ENCODE measurements at regions not wholly inside any gene's neighbourhood (a gene's known extent, or its start where the extent isn't known, plus 50 kb on each side); places are given as distances from the start of the nearest gene placed in this dataset.

- no peak overlapping the region for H3K4me3 ChIP-seq (ENCODE audit: insufficient read depth, low read length)
- no peak for DNase-seq (ENCODE audit: insufficient read length, low spot score, missing footprints)
- H3K27me3 ChIP-seq (ENCODE audit: insufficient read depth, low read length): no peaks in the 10 kb centered on the region
- no peaks in the 10 kb centered on the region for H3K79me2 ChIP-seq (ENCODE audit: insufficient read depth, low read length)
- H3K9me3 ChIP-seq (ENCODE audit: low read depth, low read length): no peaks in the 10 kb centered on the region
- no peak overlapping the region for H3K27ac ChIP-seq (ENCODE audit: low read depth, low read length)
- TF ChIP-seq, protein P1, sequence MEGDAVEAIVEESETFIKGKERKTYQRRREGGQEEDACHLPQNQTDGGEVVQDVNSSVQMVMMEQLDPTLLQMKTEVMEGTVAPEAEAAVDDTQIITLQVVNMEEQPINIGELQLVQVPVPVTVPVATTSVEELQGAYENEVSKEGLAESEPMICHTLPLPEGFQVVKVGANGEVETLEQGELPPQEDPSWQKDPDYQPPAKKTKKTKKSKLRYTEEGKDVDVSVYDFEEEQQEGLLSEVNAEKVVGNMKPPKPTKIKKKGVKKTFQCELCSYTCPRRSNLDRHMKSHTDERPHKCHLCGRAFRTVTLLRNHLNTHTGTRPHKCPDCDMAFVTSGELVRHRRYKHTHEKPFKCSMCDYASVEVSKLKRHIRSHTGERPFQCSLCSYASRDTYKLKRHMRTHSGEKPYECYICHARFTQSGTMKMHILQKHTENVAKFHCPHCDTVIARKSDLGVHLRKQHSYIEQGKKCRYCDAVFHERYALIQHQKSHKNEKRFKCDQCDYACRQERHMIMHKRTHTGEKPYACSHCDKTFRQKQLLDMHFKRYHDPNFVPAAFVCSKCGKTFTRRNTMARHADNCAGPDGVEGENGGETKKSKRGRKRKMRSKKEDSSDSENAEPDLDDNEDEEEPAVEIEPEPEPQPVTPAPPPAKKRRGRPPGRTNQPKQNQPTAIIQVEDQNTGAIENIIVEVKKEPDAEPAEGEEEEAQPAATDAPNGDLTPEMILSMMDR (IDR thresholded peaks at IDR 0.05; ENCODE audit: extremely low read depth, low read depth, low read length): no peak
- no peak overlapping the region for H2AFZ ChIP-seq (ENCODE audit: low read length)
- no peaks in the 10 kb centered on the region for H3K4me1 ChIP-seq (ENCODE audit: insufficient read depth, low read length)
- H4K20me1 ChIP-seq (ENCODE audit: insufficient read depth, low read length): no peaks in the 10 kb centered on the region
- H3K4me2 ChIP-seq (ENCODE audit: insufficient read depth, low read length): no peak overlapping the region
- H3K36me3 ChIP-seq (ENCODE audit: insufficient read depth, low read length): no peaks in the 10 kb centered on the region
Observed at GRCh38 chr1:194309269-194309668, 1122.9 kb upstream of the B3GALT2 start.

- Histone ChIP-seq H3K4me1 (ENCODE audit: insufficient read depth, low read length) (no peaks in the 10 kb centered on the region), H3K9me3 (ENCODE audit: low read depth, low read length) (no peaks in the 10 kb centered on the region), H2AFZ (ENCODE audit: low read length) (no peak overlapping the region), H3K27ac (ENCODE audit: low read depth, low read length) (no peak overlapping the region), H3K36me3 (ENCODE audit: insufficient read depth, low read length) (no peaks in the 10 kb centered on the region), H3K4me2 (ENCODE audit: insufficient read depth, low read length) (no peak overlapping the region), H3K79me2 (ENCODE audit: insufficient read depth, low read length) (no peaks in the 10 kb centered on the region), H3K4me3 (ENCODE audit: insufficient read depth, low read length) (no peak overlapping the region), H4K20me1 (ENCODE audit: insufficient read depth, low read length) (no peaks in the 10 kb centered on the region), H3K27me3 (ENCODE audit: insufficient read depth, low read length) (no peaks in the 10 kb centered on the region)
- DNase-seq (ENCODE audit: insufficient read length, low spot score, missing footprints): no peak
- TF ChIP-seq, protein P1 (IDR thresholded peaks at IDR 0.05; ENCODE audit: extremely low read depth, low read depth, low read length): no peak
Observed at GRCh38 chr1:194300776-194301175, 1114.4 kb upstream of the B3GALT2 start.

DNA sequence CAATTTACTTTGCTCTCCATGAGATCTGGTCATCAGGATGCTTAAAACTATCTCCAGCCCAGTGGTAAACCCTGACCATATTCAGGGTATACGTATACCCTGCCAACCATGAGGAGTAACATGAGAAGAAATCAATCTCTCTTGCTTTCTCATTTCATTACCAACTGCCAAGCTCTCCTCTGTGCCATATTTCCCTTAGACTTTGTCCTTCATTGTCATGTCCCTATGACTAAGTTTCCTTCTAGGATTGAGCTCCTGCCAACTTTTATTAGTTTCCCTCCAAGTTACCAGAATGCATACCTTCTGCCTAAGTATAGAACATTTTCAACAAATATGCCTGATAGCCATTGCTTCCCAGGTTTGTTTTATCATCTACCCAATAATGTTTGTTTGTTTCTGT, 1113.9 kb upstream of the B3GALT2 start:
- H3K27me3 ChIP-seq (ENCODE audit: insufficient read depth, low read length): no peaks in the 10 kb centered on the region
- no peaks in the 10 kb centered on the region for H3K36me3 ChIP-seq (ENCODE audit: insufficient read depth, low read length)
- H3K4me1 ChIP-seq (ENCODE audit: insufficient read depth, low read length): no peaks in the 10 kb centered on the region
- no peaks in the 10 kb centered on the region for H3K9me3 ChIP-seq (ENCODE audit: low read depth, low read length)
- H4K20me1 ChIP-seq (ENCODE audit: insufficient read depth, low read length): no peaks in the 10 kb centered on the region
- H3K4me3 ChIP-seq (ENCODE audit: insufficient read depth, low read length): no peak overlapping the region
- H2AFZ ChIP-seq (ENCODE audit: low read length): no peak overlapping the region
- no peak for DNase-seq (ENCODE audit: insufficient read length, low spot score, missing footprints)
- H3K27ac ChIP-seq (ENCODE audit: low read depth, low read length): no peak overlapping the region
- H3K4me2 ChIP-seq (ENCODE audit: insufficient read depth, low read length): no peak overlapping the region
- H3K79me2 ChIP-seq (ENCODE audit: insufficient read depth, low read length): no peaks in the 10 kb centered on the region
- TF ChIP-seq, protein P1 (IDR thresholded peaks at IDR 0.05; ENCODE audit: extremely low read depth, low read depth, low read length): no peak

GRCh38 chr1:194298007-194298598, 1111.7 kb upstream of the B3GALT2 start:
- no peaks in the 10 kb centered on the region for H3K36me3 ChIP-seq (ENCODE audit: insufficient read depth, low read length)
- H3K27me3 ChIP-seq (ENCODE audit: insufficient read depth, low read length): no peaks in the 10 kb centered on the region
- TF ChIP-seq, protein P1 (IDR thresholded peaks at IDR 0.05; ENCODE audit: extremely low read depth, low read depth, low read length): no peak
- no peak overlapping the region for H2AFZ ChIP-seq (ENCODE audit: low read length)
- H3K9me3 ChIP-seq (ENCODE audit: low read depth, low read length): no peaks in the 10 kb centered on the region
- no peaks in the 10 kb centered on the region for H4K20me1 ChIP-seq (ENCODE audit: insufficient read depth, low read length)
- DNase-seq (ENCODE audit: insufficient read length, low spot score, missing footprints): no peak
- no peak overlapping the region for H3K4me2 ChIP-seq (ENCODE audit: insufficient read depth, low read length)
- H3K4me3 ChIP-seq (ENCODE audit: insufficient read depth, low read length): no peak overlapping the region
- no peak overlapping the region for H3K27ac ChIP-seq (ENCODE audit: low read depth, low read length)
- H3K79me2 ChIP-seq (ENCODE audit: insufficient read depth, low read length): no peaks in the 10 kb centered on the region
- no peaks in the 10 kb centered on the region for H3K4me1 ChIP-seq (ENCODE audit: insufficient read depth, low read length)

All from osteoblast (primary cell).